Endothelial cell of umbilical vein (primary cell): ENCODE measurements at regions not wholly inside any gene's neighbourhood (a gene's known extent, or its start where the extent isn't known, plus 50 kb on each side); places are given as distances from the start of the nearest gene placed in this dataset.

Source experiments
- BruUV-seq: library from RNA; stranded (reverse); fragments of 400-500 nt; replicated peaks from 2 replicates; lab custom pipeline; 2021; lab: Mats Ljungman, UMichigan
- CTCF ChIA-PET: fragments of 300-600, 350-600 bp; sonication (Branson Sonifier 250); formaldehyde crosslinking; loops from one replicate; lab custom pipeline; 2021; ENCODE audit warnings: antibody characterized with exemption, inconsistent platforms; lab: Charles Lee
- POLR2A ChIA-PET: fragments of 300-600, 350-600 bp; sonication (Branson Sonifier 250); formaldehyde crosslinking; loops from one replicate; lab custom pipeline; 2021; ENCODE audit warnings: antibody characterized with exemption, inconsistent platforms; lab: Charles Lee
- DNase-seq: peaks from one replicate; pipeline ENCODE4 v3.0.0-alpha.2; 2011; ENCODE audit warnings: low read depth, low spot score
- FAIRE-seq: peaks from 2 replicates; lab custom pipeline; 2011; peaks lifted over from hg19 to GRCh38; lab: Jason Lieb, UNC
- H2AFZ ChIP-seq: 2 replicates; pipeline ENCODE4 v1.6.0; 2012; ENCODE audit warnings: low read depth, low read length, control low read depth, inconsistent platforms
- H3K27ac ChIP-seq: 2 replicates; pipeline ENCODE4 v1.5.1; 2011; ENCODE audit warnings: low read depth, mild to moderate bottlenecking, control low read depth, low read length, moderate library complexity; ENCODE audit not compliant: insufficient read depth
- H3K27me3 ChIP-seq, 2 experiments: 2 replicates each; pipeline versions ENCODE4 v1.6.0 to v1.6.1; 2011; ENCODE audit warnings: low read length in 2 of 2, mixed read lengths in 1 of 2; ENCODE audit not compliant: control insufficient read depth in 2 of 2, insufficient read depth in 2 of 2
- H3K36me3 ChIP-seq, 2 experiments: 2 replicates in 1 of 2; 3 replicates in 1 of 2; pipeline ENCODE4 v1.5.1; 2011; ENCODE audit warnings: low read length in 2 of 2, mild to moderate bottlenecking in 1 of 2, moderate library complexity in 1 of 2; ENCODE audit not compliant: control insufficient read depth in 2 of 2, insufficient read depth in 2 of 2; ENCODE audit errors: extremely low read depth in 1 of 2
- H3K4me1 ChIP-seq: 3 replicates; pipeline ENCODE4 v1.5.1; 2011; ENCODE audit warnings: mild to moderate bottlenecking, low read length; ENCODE audit not compliant: control insufficient read depth, insufficient read depth; ENCODE audit errors: extremely low read depth
- H3K4me2 ChIP-seq: 2 replicates; pipeline ENCODE4 v1.6.1; 2011; ENCODE audit warnings: low read length, control low read depth, mixed read lengths; ENCODE audit not compliant: insufficient read depth
- H3K4me3 ChIP-seq, 3 experiments: fragments of 200-600 bp in 1 of 3; sonication (generic), shearing (Covaris generic) in 1 of 3; replicated peaks in 1 of 3; 2 replicates each; pipeline ENCODE4 v1.5.1; 2011 to 2016; ENCODE audit warnings: control low read depth in 3 of 3, low read length in 3 of 3, mild to moderate bottlenecking in 2 of 3, inconsistent platforms in 1 of 3, low read depth in 1 of 3, moderate library complexity in 1 of 3; ENCODE audit not compliant: insufficient read depth in 1 of 3
- H3K79me2 ChIP-seq: 2 replicates; pipeline ENCODE4 v1.6.0; 2012; ENCODE audit warnings: low read length, inconsistent platforms; ENCODE audit not compliant: control insufficient read depth, insufficient read depth
- H3K9ac ChIP-seq: replicated peaks from 2 replicates; pipeline ENCODE3; 2011; ENCODE audit warnings: low read length, control low read depth; ENCODE audit not compliant: insufficient read depth; ENCODE audit errors: extremely low read depth
- H3K9me1 ChIP-seq: replicated peaks from 3 replicates; pipeline ENCODE4 v1.6.0; 2011; ENCODE audit warnings: mild to moderate bottlenecking, low read length; ENCODE audit not compliant: control insufficient read depth, insufficient read depth; ENCODE audit errors: extremely low read depth
- H3K9me3 ChIP-seq: replicated peaks from 2 replicates; pipeline ENCODE4 v1.5.1; 2012; ENCODE audit warnings: low read length, inconsistent platforms; ENCODE audit not compliant: control insufficient read depth, insufficient read depth
- H4K20me1 ChIP-seq: replicated peaks from 2 replicates; pipeline ENCODE3; 2011; ENCODE audit warnings: mild to moderate bottlenecking, low read length; ENCODE audit not compliant: control insufficient read depth, insufficient read depth; ENCODE audit errors: extremely low read depth
- CTCF ChIP-seq, 2 donors: IDR thresholded peaks; 1 replicate in 1 of 2; 2 replicates in 1 of 2; pipeline ENCODE4 v1.5.1; 2011; ENCODE audit warnings: low read length in 2 of 2, mild to moderate bottlenecking in 2 of 2, moderate library complexity in 2 of 2, control low read depth in 1 of 2, inconsistent platforms in 1 of 2, low read depth in 1 of 2; ENCODE audit not compliant: insufficient read depth in 1 of 2; ENCODE audit errors: extremely low read depth in 1 of 2
- EZH2 ChIP-seq: IDR thresholded peaks from 2 replicates; pipeline ENCODE4 v1.6.1; 2012; ENCODE audit warnings: borderline replicate concordance, low read depth, mild to moderate bottlenecking, moderate library complexity, low read length, inconsistent platforms; ENCODE audit not compliant: severe bottlenecking
- FOS ChIP-seq: IDR thresholded peaks from 2 replicates; pipeline ENCODE4 v1.6.1; 2011; ENCODE audit warnings: mild to moderate bottlenecking, low read length, moderate library complexity, borderline replicate concordance; ENCODE audit not compliant: insufficient read depth
- GATA2 ChIP-seq: IDR thresholded peaks from 2 replicates; pipeline ENCODE4 v1.7.0; 2011; ENCODE audit warnings: low read depth, mild to moderate bottlenecking, moderate library complexity, mixed read lengths, low read length; ENCODE audit not compliant: insufficient read length, insufficient read depth
- MAX ChIP-seq: IDR thresholded peaks from 2 replicates; pipeline ENCODE4 v1.6.1; 2011; ENCODE audit not compliant: insufficient read depth, insufficient read length
- MYC ChIP-seq: IDR thresholded peaks from one replicate; pipeline ENCODE4 v1.6.1; 2011; ENCODE audit warnings: mild to moderate bottlenecking, low read depth, low read length
- POLR2A ChIP-seq: IDR thresholded peaks from 2 replicates; pipeline ENCODE4 v1.6.1; 2012; ENCODE audit warnings: low read depth, mild to moderate bottlenecking, control low read depth, low read length
- POLR2AphosphoS5 ChIP-seq: IDR thresholded peaks from 2 replicates; pipeline ENCODE4 v1.6.1; 2012; ENCODE audit warnings: low read depth, mild to moderate bottlenecking, control low read depth, low read length, moderate library complexity; ENCODE audit not compliant: insufficient read depth
- dilution Hi-C: fragments of 300-500 bp; cut with MboI; formaldehyde crosslinking; loops from one replicate; pipeline ENCODE4 v1.15.0; 2019; ENCODE audit warnings: low sequenced_read_pairs; ENCODE audit not compliant: extremely low pct_ligation_motif_present
- intact Hi-C: fragments of 100-400 bp; cut with micrococcal nuclease; formaldehyde crosslinking; loops from one replicate; pipeline ENCODE4 v1.10.0; 2022

- no peak overlapping the region for H2AFZ ChIP-seq
- no peaks in the 10 kb centered on the region for H3K9me1 ChIP-seq
- H4K20me1 ChIP-seq, result no peaks in the 10 kb centered on the region
- DNase-seq (no peak), FAIRE-seq (no peak)
- H3K36me3 ChIP-seq, result no peaks in the 10 kb centered on the region
- TF ChIP-seq FOS, result no peak
- TF ChIP-seq POLR2AphosphoS5, result no peak
- no peak for TF ChIP-seq MYC
- no peak for TF ChIP-seq MAX
- no peak for TF ChIP-seq EZH2
- no peak for TF ChIP-seq CTCF (IDR thresholded peaks at IDR 0.05; ENCODE audit: extremely low read depth in 1 of 2, insufficient read depth in 1 of 2, low read depth in 1 of 2, low read length in 2 of 2)
- no peak for TF ChIP-seq GATA2
- no peak for TF ChIP-seq POLR2A
- dilution Hi-C loops, result no loop called here
- H3K27ac ChIP-seq, result no peak overlapping the region
- no peaks in the 10 kb centered on the region for H3K79me2 ChIP-seq
- no peaks in the 10 kb centered on the region for H3K27me3 ChIP-seq
- H3K4me3 ChIP-seq, result no peak overlapping the region
- ChIA-PET CTCF (no interaction called here), POLR2A (no interaction called here)
- H3K9me3 ChIP-seq, result peaks cover 4% of the 10 kb centered on the region
- intact Hi-C loops, result no loop called here
- no peak overlapping the region for H3K9ac ChIP-seq
- no peaks in the 10 kb centered on the region for H3K4me1 ChIP-seq
- no peak overlapping the region for H3K4me2 ChIP-seq
- BruUV-seq, result no TSS peak
Measured at GRCh38 chr10:109259293-109259692, 664.0 kb downstream of the XPNPEP1 start.
